Fibroblast of lung (primary cell): ENCODE measurements at regions not wholly inside any gene's neighbourhood (a gene's known extent, or its start where the extent isn't known, plus 50 kb on each side); places are given as distances from the start of the nearest gene placed in this dataset.
"Not testable (repeated sequence)": the region's sequence is repeated elsewhere in the genome, so short reads cannot be mapped to it uniquely, and the experiment has no call there.

Source experiments
- DNase-seq, 2 donors: peaks; one replicate each; pipeline versions ENCODE4 v3.0.0 to v3.0.0-alpha.2; 2010; ENCODE audit warnings: low read depth in 2 of 2
- H2AFZ ChIP-seq: 2 replicates; pipeline ENCODE4 v1.5.1; 2012; ENCODE audit warnings: low read length, control low read depth, inconsistent platforms
- H3K27ac ChIP-seq: 2 replicates; pipeline ENCODE4 v1.5.1; 2011; ENCODE audit warnings: low read length, control low read depth; ENCODE audit not compliant: insufficient read depth
- H3K27me3 ChIP-seq: 2 replicates; pipeline ENCODE4 v1.5.1; 2011; ENCODE audit warnings: mild to moderate bottlenecking, low read length; ENCODE audit not compliant: control insufficient read depth, insufficient read depth
- H3K36me3 ChIP-seq: 2 replicates; pipeline ENCODE4 v1.5.1; 2011; ENCODE audit warnings: low read length; ENCODE audit not compliant: control insufficient read depth, insufficient read depth
- H3K4me1 ChIP-seq: 2 replicates; pipeline ENCODE4 v1.5.1; 2011; ENCODE audit warnings: low read length; ENCODE audit not compliant: control insufficient read depth, insufficient read depth; ENCODE audit errors: extremely low read depth
- H3K4me2 ChIP-seq: 2 replicates; pipeline ENCODE4 v1.5.1; 2011; ENCODE audit warnings: low read length, control low read depth; ENCODE audit not compliant: insufficient read depth; ENCODE audit errors: extremely low read depth
- H3K4me3 ChIP-seq, 4 experiments: fragments of 200-600 bp in 1 of 4; sonication (generic) in 1 of 4; replicated peaks in 1 of 4; 2 replicates each; pipeline ENCODE4 v1.5.1; 2011 to 2016; ENCODE audit warnings: low read length in 4 of 4, low read depth in 3 of 4, mild to moderate bottlenecking in 3 of 4, control low read depth in 2 of 4, inconsistent platforms in 1 of 4, mixed read lengths in 1 of 4; ENCODE audit not compliant: insufficient read depth in 1 of 4; ENCODE audit errors: control extremely low read depth in 1 of 4
- H3K79me2 ChIP-seq: 2 replicates; pipeline ENCODE4 v1.5.1; 2012; ENCODE audit warnings: mild to moderate bottlenecking, low read length, inconsistent platforms; ENCODE audit not compliant: control insufficient read depth, insufficient read depth
- H3K9ac ChIP-seq: 2 replicates; pipeline ENCODE4 v1.5.1; 2011; ENCODE audit warnings: mild to moderate bottlenecking, low read length, control low read depth; ENCODE audit not compliant: insufficient read depth
- H3K9me3 ChIP-seq: 2 replicates; pipeline ENCODE4 v1.5.1; 2012; ENCODE audit warnings: low read depth, low read length; ENCODE audit not compliant: control insufficient read depth, insufficient read depth
- H4K20me1 ChIP-seq: 2 replicates; pipeline ENCODE4 v1.5.1; 2011; ENCODE audit warnings: low read length; ENCODE audit not compliant: control insufficient read depth, insufficient read depth; ENCODE audit errors: extremely low read depth
- EZH2 ChIP-seq: IDR thresholded peaks from 2 replicates; pipeline ENCODE4 v1.5.1; 2012; ENCODE audit warnings: low read length, control low read depth, mild to moderate bottlenecking; ENCODE audit errors: missing control alignments
- TF ChIP-seq, protein P1 (sequence below), 2 donors: IDR thresholded peaks in 1 of 2; conservative IDR thresholded peaks in 1 of 2; 1 replicate in 1 of 2; 2 replicates in 1 of 2; pipeline ENCODE4 v1.5.1; 2011 to 2012; ENCODE audit warnings: low read length in 2 of 2, control low read depth in 1 of 2, inconsistent platforms in 1 of 2, low read depth in 1 of 2, mild to moderate bottlenecking in 1 of 2

DNA sequence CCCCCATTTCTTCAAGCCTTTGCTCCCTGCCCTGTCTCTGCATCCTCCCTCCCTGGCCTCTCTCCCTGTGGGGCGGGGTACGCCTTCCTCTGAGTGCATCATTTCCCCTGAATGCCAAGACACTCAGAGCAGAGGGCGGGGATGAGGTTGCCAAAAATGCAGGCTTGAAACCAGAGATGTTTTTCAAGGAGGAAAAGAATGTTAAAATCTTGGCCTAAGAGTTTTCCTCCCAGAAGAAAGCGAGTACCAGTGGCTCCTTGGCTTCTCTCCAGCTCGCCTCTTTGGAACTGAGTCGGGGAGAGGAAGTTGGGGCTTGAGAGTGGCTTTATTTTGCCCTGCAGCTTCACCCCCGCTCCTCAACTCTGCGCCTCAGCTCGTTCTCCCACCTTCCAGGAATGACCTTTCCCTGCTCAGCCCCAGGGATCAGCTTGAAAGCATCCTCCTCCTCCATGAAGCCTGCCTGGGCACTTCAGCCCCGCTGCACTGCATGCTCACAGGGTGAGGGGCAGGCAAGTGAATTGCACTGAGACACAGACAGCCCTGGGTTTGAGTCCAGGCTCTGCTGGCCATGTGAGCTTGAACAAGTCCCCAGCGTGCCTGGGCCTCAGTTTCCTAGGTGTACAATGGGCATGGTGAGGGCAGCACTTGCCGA is 57.5 kb upstream of the SORCS2 start:
- Histone ChIP-seq H4K20me1 (no peaks in the 10 kb centered on the region), H3K4me3 (no peak overlapping the region), H3K27me3 (no peaks in the 10 kb centered on the region), H3K79me2 (no peaks in the 10 kb centered on the region), H3K4me1 (peaks cover 10% of the 10 kb centered on the region), H3K9me3 (no peaks in the 10 kb centered on the region), H3K36me3 (no peaks in the 10 kb centered on the region), H3K9ac (no peak overlapping the region), H2AFZ (peak overlapping the region; percentile 7), H3K27ac (peak overlapping the region; percentile 64), H3K4me2 (peak overlapping the region; percentile 68)
- DNase-seq: peak; percentile 94
- no peak for TF ChIP-seq EZH2

DNA sequence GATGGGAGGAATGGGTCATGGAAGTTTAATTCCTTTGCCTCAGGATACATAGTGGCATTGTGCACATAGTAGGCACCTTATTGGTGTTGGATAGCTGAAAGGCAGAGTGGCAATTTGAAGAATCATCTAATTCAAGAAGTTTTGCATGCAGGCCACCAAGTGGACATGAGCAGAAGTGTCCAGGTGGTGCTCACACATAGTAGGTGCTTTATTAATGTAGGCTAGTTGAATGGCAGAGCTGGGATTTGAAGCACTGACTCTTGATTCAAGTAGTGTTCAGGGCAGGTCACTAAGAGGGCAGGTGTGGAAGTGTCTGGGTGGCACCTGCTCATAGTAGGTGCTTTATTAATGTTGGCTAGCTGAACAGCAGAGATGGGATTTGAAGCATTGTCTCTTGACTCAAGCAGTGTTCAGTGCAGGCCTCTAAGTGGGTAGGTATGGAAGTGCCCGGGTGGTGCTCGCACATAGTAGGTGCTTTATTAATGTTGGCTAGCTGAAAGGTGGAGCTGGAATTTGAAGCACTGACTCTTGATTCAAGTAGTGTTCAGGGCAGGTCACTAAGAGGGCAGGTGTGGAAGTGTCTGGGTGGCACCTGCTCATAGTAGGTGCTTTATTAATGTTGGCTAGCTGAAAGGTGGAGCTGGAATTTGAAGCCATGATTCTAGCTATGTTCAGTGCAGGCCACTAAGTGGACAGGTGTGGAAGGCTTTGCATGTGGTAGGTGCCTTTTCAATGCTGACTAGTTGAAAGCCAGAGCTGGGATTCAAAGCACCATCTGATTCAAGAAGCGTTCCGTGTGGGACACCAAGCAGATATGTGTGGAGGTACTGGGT is 58.3 kb upstream of the SORCS2 start:
- H2AFZ ChIP-seq, H3K4me2 ChIP-seq, H3K9ac ChIP-seq, H4K20me1 ChIP-seq, DNase-seq, H3K36me3 ChIP-seq, H3K9me3 ChIP-seq, H3K27me3 ChIP-seq, H3K4me3 ChIP-seq, H3K79me2 ChIP-seq: not testable (repeated sequence)
- H3K4me1 ChIP-seq: peaks cover 10% of the 10 kb centered on the region
- H3K27ac ChIP-seq: peak overlapping the region; percentile 32

DNA sequence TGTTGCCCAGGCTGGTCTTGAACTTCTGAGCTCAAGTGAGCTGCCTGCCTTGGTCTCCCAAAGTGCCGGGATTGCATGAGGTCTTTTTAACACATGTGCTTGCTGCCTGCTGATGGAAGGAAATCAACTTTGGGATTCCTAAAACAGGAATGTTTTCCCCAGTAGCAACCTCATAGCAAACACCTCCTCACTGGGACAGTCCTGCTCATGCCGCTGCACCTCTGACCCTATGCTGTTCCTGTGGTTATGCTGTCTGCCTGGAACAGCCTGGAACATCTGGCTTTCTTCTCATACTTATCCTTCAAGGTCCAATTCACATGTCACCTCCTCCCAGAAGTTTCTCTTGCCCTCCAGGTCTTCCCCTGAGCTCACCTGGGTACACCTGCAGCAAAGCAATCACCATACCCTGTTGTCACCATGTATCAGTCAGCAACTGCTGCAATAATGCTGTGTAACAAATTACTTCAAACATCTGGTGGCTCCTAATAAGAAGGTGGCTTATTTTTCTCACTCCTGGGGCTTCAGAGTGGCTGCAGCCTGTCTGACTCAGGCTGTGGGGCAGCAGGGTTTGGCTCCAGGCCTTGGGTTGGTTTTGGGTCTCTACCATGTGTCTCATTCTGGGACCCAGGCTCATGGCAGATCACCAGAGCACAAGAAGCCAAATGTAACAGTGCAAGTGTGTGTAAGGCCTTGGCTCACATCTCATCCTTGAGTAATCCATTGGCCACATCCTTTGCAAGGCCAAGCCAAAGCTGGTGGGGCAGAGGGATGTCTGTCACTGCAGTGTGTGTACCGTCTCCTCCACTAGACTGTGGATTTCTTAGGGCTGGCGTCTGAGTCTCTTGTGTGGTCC is 59.4 kb upstream of the SORCS2 start:
- H3K9ac ChIP-seq: no peak overlapping the region
- no peaks in the 10 kb centered on the region for H3K79me2 ChIP-seq
- H3K27me3 ChIP-seq: no peaks in the 10 kb centered on the region
- peak overlapping the region; percentile 32 for H3K27ac ChIP-seq
- TF ChIP-seq EZH2: no peak
- TF ChIP-seq, protein P1, sequence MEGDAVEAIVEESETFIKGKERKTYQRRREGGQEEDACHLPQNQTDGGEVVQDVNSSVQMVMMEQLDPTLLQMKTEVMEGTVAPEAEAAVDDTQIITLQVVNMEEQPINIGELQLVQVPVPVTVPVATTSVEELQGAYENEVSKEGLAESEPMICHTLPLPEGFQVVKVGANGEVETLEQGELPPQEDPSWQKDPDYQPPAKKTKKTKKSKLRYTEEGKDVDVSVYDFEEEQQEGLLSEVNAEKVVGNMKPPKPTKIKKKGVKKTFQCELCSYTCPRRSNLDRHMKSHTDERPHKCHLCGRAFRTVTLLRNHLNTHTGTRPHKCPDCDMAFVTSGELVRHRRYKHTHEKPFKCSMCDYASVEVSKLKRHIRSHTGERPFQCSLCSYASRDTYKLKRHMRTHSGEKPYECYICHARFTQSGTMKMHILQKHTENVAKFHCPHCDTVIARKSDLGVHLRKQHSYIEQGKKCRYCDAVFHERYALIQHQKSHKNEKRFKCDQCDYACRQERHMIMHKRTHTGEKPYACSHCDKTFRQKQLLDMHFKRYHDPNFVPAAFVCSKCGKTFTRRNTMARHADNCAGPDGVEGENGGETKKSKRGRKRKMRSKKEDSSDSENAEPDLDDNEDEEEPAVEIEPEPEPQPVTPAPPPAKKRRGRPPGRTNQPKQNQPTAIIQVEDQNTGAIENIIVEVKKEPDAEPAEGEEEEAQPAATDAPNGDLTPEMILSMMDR (conservative IDR thresholded peaks at IDR 0.05 in 1 of 2, IDR thresholded peaks at IDR 0.05 in 1 of 2; ENCODE audit: low read depth in 1 of 2, low read length in 2 of 2): no peak
- H3K4me2 ChIP-seq: no peak overlapping the region
- H4K20me1 ChIP-seq: no peaks in the 10 kb centered on the region
- no peak overlapping the region for H3K4me3 ChIP-seq
- no peaks in the 10 kb centered on the region for H3K9me3 ChIP-seq
- no peak overlapping the region for H2AFZ ChIP-seq
- DNase-seq: peak; percentile 76 to 81
- no peaks in the 10 kb centered on the region for H3K36me3 ChIP-seq
- H3K4me1 ChIP-seq: peaks cover 10% of the 10 kb centered on the region
